Peyer's patch (tissue), 4 donors: ENCODE measurements at regions not wholly inside any gene's neighbourhood (a gene's known extent, or its start where the extent isn't known, plus 50 kb on each side); places are given as distances from the start of the nearest gene placed in this dataset.

Experiments used
- CTCF ChIP-seq, 6 experiments: fragments of 450-650 bp in 4 of 6; fragments of 200-600 bp in 2 of 6; sonication (generic) in 1 of 6; IDR thresholded peaks; one replicate each; pipeline ENCODE4 v1.5.1; 2017 to 2019; ENCODE audit warnings: antibody characterized with exemption in 6 of 6, mild to moderate bottlenecking in 3 of 6, moderate library complexity in 1 of 6
- POLR2A ChIP-seq, 2 donors: fragments of 450-650 bp; IDR thresholded peaks; one replicate each; pipeline ENCODE4 v1.5.1; 2017; ENCODE audit warnings: antibody characterized with exemption in 2 of 2, mild to moderate bottlenecking in 2 of 2, moderate library complexity in 2 of 2

GRCh38 chr1:95408507-95409136 lies 174.6 kb downstream of the RWDD3 start:
- TF ChIP-seq CTCF (IDR thresholded peaks at IDR 0.05) = no peak
- no peak for TF ChIP-seq POLR2A (IDR thresholded peaks at IDR 0.05)
